Panc1 (cell line): ENCODE measurements at regions not wholly inside any gene's neighbourhood (a gene's known extent, or its start where the extent isn't known, plus 50 kb on each side); places are given as distances from the start of the nearest gene placed in this dataset.

Source experiments
- ATAC-seq: fragments of 200-7000 bp; cut with Tn5 transposase; 2 replicates; pipeline ENCODE4 v1.9.1; 2020; ENCODE audit warnings: mild to moderate bottlenecking, moderate library complexity
- BruUV-seq: library from RNA; stranded (reverse); fragments of 400-500 nt; replicated peaks from 2 replicates; lab custom pipeline; 2021; lab: Mats Ljungman, UMichigan
- CTCF ChIA-PET: fragments of 300-600 bp; sonication (Branson Sonifier 250); formaldehyde crosslinking; loops from one replicate; lab custom pipeline; 2022; ENCODE audit warnings: antibody characterized with exemption; lab: Charles Lee
- POLR2A ChIA-PET: fragments of 300-600 bp; sonication (Branson Sonifier 250); formaldehyde crosslinking; loops from one replicate; lab custom pipeline; 2022; ENCODE audit warnings: antibody characterized with exemption; lab: Charles Lee
- DNase-seq: peaks from one replicate; pipeline ENCODE4 v3.0.0-alpha.2; 2010; ENCODE audit warnings: low read depth, low spot score
- H3K27ac ChIP-seq: 2 replicates; pipeline ENCODE4 v1.5.1; 2011; ENCODE audit warnings: mild to moderate bottlenecking, low read length, inconsistent platforms
- H3K27me3 ChIP-seq: fragments of 200-500 bp; sonication (Bioruptor generic); 2 replicates; pipeline ENCODE4 v1.6.0; 2014; ENCODE audit warnings: low read length, inconsistent platforms; ENCODE audit not compliant: control insufficient read depth, insufficient read depth
- H3K36me3 ChIP-seq: fragments of 200-500 bp; sonication (Bioruptor generic); 2 replicates; pipeline ENCODE4 v1.5.1; 2014; ENCODE audit warnings: inconsistent platforms, mild to moderate bottlenecking, low read length, moderate library complexity; ENCODE audit not compliant: control insufficient read depth, insufficient read depth
- H3K4me1 ChIP-seq: 2 replicates; pipeline ENCODE4 v1.5.1; 2011; ENCODE audit warnings: inconsistent platforms, mild to moderate bottlenecking, low read length, moderate library complexity; ENCODE audit not compliant: control insufficient read depth, insufficient read depth
- H3K4me3 ChIP-seq, 2 experiments: 2 replicates each; pipeline ENCODE4 v1.5.1; 2011 to 2012; ENCODE audit warnings: low read depth in 2 of 2, low read length in 2 of 2, mild to moderate bottlenecking in 2 of 2, inconsistent platforms in 1 of 2, moderate library complexity in 1 of 2
- H3K9me3 ChIP-seq: fragments of 200-500 bp; sonication (Bioruptor generic); 2 replicates; pipeline ENCODE4 v1.5.1; 2014; ENCODE audit warnings: low read depth, mild to moderate bottlenecking, inconsistent platforms, low read length, moderate library complexity; ENCODE audit not compliant: control insufficient read depth, insufficient read depth
- POLR2AphosphoS5 ChIP-seq: IDR thresholded peaks from 2 replicates; pipeline ENCODE4 v1.6.1; 2012; ENCODE audit warnings: mild to moderate bottlenecking, low read depth, low read length, moderate library complexity
- SIN3A ChIP-seq: IDR thresholded peaks from 2 replicates; pipeline ENCODE4 v1.6.1; 2012; ENCODE audit warnings: low read depth, mild to moderate bottlenecking, low read length, moderate library complexity, borderline replicate concordance; ENCODE audit not compliant: insufficient read depth
- TCF7L2 ChIP-seq: IDR thresholded peaks from 2 replicates; pipeline ENCODE4 v1.6.1; 2011; ENCODE audit warnings: mild to moderate bottlenecking, low read depth, low read length, inconsistent platforms
- in situ Hi-C: cut with HindIII; loops from 2 replicates; pipeline ENCODE4 v1.10.0; 2016; ENCODE audit warnings: low sequenced_read_pairs, low pct_unique_long_range_greater_than_20kb
- intact Hi-C: fragments of 100-400 bp; cut with micrococcal nuclease; formaldehyde crosslinking; loops from one replicate; pipeline ENCODE4 v1.10.0; 2022; ENCODE audit not compliant: unreplicated experiment
- TF ChIP-seq, protein P1 (sequence below): fragments of 450-650 bp; IDR thresholded peaks from 2 replicates; pipeline ENCODE4 v1.5.1; 2017; ENCODE audit warnings: mild to moderate bottlenecking
- TF ChIP-seq, protein P2 (sequence below), 2 experiments: IDR thresholded peaks; 2 replicates each; pipeline ENCODE4 v1.6.1; 2011 to 2012; ENCODE audit warnings: low read depth in 2 of 2, control low read depth in 1 of 2, low read length in 1 of 2, mild to moderate bottlenecking in 1 of 2, moderate library complexity in 1 of 2; ENCODE audit not compliant: insufficient read depth in 1 of 2

DNA sequence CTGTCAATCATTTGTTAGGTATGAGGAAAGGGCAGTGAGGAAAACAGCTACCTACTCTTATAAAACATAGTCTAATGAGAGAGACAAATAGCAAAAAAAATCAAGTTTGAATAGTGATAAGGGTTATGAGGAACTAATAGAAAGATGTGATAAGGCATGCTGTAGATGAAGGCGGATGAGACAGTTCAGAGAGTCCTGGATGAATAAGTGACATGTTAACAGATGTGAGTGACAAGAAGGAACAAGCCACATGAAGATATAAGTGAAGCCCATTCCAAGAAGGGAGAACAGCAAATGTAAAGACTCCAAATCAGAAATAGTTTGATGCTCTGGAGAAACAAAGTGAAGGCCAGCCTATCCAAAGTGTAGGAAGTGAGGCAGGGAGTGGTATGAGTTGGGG, 154.1 kb upstream of the SYT10 start:
- Histone ChIP-seq H3K36me3 (no peaks in the 10 kb centered on the region), H3K4me1 (no peaks in the 10 kb centered on the region), H3K27ac (no peak overlapping the region), H3K4me3 (no peak overlapping the region), H3K9me3 (no peaks in the 10 kb centered on the region), H3K27me3 (no peaks in the 10 kb centered on the region)
- no TSS peak for BruUV-seq
- DNase-seq (no peak), ATAC-seq (no peak)
- intact Hi-C loops (no loop called here), in situ Hi-C loops (no loop called here)
- TF ChIP-seq POLR2AphosphoS5 (no peak), SIN3A (no peak), TCF7L2 (no peak)
- TF ChIP-seq, protein P1, sequence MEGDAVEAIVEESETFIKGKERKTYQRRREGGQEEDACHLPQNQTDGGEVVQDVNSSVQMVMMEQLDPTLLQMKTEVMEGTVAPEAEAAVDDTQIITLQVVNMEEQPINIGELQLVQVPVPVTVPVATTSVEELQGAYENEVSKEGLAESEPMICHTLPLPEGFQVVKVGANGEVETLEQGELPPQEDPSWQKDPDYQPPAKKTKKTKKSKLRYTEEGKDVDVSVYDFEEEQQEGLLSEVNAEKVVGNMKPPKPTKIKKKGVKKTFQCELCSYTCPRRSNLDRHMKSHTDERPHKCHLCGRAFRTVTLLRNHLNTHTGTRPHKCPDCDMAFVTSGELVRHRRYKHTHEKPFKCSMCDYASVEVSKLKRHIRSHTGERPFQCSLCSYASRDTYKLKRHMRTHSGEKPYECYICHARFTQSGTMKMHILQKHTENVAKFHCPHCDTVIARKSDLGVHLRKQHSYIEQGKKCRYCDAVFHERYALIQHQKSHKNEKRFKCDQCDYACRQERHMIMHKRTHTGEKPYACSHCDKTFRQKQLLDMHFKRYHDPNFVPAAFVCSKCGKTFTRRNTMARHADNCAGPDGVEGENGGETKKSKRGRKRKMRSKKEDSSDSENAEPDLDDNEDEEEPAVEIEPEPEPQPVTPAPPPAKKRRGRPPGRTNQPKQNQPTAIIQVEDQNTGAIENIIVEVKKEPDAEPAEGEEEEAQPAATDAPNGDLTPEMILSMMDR: no peak
- TF ChIP-seq, protein P2, sequence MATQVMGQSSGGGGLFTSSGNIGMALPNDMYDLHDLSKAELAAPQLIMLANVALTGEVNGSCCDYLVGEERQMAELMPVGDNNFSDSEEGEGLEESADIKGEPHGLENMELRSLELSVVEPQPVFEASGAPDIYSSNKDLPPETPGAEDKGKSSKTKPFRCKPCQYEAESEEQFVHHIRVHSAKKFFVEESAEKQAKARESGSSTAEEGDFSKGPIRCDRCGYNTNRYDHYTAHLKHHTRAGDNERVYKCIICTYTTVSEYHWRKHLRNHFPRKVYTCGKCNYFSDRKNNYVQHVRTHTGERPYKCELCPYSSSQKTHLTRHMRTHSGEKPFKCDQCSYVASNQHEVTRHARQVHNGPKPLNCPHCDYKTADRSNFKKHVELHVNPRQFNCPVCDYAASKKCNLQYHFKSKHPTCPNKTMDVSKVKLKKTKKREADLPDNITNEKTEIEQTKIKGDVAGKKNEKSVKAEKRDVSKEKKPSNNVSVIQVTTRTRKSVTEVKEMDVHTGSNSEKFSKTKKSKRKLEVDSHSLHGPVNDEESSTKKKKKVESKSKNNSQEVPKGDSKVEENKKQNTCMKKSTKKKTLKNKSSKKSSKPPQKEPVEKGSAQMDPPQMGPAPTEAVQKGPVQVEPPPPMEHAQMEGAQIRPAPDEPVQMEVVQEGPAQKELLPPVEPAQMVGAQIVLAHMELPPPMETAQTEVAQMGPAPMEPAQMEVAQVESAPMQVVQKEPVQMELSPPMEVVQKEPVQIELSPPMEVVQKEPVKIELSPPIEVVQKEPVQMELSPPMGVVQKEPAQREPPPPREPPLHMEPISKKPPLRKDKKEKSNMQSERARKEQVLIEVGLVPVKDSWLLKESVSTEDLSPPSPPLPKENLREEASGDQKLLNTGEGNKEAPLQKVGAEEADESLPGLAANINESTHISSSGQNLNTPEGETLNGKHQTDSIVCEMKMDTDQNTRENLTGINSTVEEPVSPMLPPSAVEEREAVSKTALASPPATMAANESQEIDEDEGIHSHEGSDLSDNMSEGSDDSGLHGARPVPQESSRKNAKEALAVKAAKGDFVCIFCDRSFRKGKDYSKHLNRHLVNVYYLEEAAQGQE (IDR thresholded peaks at IDR 0.05; ENCODE audit: insufficient read depth in 1 of 2, low read depth in 2 of 2, low read length in 1 of 2): no peak
- ChIA-PET CTCF (no interaction called here), POLR2A (no interaction called here)

DNA sequence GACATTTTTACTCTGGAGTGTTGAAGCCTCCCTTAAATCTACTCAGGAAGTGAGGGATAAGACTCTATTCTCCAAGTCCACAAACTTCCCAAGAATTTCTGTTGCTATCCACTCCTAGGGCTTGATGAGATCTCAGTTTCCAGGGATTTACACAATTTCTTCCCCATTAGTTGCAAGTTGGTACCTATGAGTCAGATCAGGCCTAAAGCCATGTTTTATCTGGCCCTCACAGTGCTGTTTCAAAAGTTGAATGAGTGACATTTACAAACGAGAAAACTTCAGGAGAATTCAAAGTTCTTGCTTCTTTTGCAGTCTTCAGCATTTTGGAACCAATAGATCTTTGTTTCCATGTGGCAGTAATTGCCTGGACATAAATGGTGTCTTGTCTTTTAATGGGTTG, 156.4 kb upstream of the SYT10 start:
- Histone ChIP-seq H3K27ac (no peak overlapping the region), H3K4me3 (no peak overlapping the region), H3K27me3 (no peaks in the 10 kb centered on the region), H3K4me1 (no peaks in the 10 kb centered on the region), H3K9me3 (no peaks in the 10 kb centered on the region), H3K36me3 (no peaks in the 10 kb centered on the region)
- no peak for DNase-seq
- intact Hi-C loops: no loop called here
- no peak for ATAC-seq
- ChIA-PET POLR2A (no interaction called here), CTCF (no interaction called here)
- in situ Hi-C loops: no loop called here
- TF ChIP-seq, protein P1: no peak
- BruUV-seq: no TSS peak

DNA sequence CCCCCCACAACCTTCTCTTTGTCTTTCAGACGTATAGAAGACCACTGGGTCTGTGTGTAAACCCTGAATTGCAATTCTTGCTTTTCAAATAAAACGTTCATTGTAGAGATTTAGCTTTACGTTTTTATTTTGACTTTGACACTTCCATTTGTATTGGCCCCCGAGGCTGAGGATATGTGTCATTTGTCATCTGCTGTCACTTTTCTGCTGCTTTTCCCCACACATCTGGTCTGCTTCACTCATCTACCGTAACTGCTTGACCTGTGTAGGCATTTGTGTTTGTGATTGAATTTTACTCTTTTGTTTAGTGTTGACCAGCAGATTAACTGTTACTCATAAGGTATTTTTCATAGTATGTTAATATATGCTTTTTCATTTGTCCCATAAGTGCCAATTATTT, 157.2 kb upstream of the SYT10 start:
- BruUV-seq: no TSS peak

More for the DNA sequence above, 157.2 kb upstream of the SYT10 start:
- Histone ChIP-seq H3K4me3 (no peak overlapping the region), H3K27ac (no peak overlapping the region), H3K9me3 (no peaks in the 10 kb centered on the region), H3K4me1 (no peaks in the 10 kb centered on the region), H3K36me3 (no peaks in the 10 kb centered on the region), H3K27me3 (no peaks in the 10 kb centered on the region)
- intact Hi-C loops: no loop called here
- ChIA-PET POLR2A (no interaction called here), CTCF (no interaction called here)
- DNase-seq (no peak), ATAC-seq (no peak)
- in situ Hi-C loops: no loop called here
- TF ChIP-seq, protein P2 (IDR thresholded peaks at IDR 0.05; ENCODE audit: insufficient read depth in 1 of 2, low read depth in 2 of 2, low read length in 1 of 2): no peak
- TF ChIP-seq SIN3A: no peak
- no peak for TF ChIP-seq POLR2AphosphoS5
- no peak for TF ChIP-seq TCF7L2
- TF ChIP-seq, protein P1: no peak
